T-helper 2 cell treated with Interferon-gamma antibody and Interleukin-4, amounts not matched to agents 5 μg/mL and 100 μg/mL, for 36 hours (primary cell): ENCODE measurements at regions not wholly inside any gene's neighbourhood (a gene's known extent, or its start where the extent isn't known, plus 50 kb on each side); places are given as distances from the start of the nearest gene placed in this dataset.

Source experiments
- DNase-seq: peaks from one replicate; pipeline ENCODE4 v3.0.0; 2021; ENCODE audit warnings: low spot score
- H3K27ac Mint-ChIP-seq: one replicate; pipeline ENCODE4 v1.8.0; 2021; ENCODE audit warnings: mild to moderate bottlenecking, mixed read lengths
- H3K27me3 Mint-ChIP-seq: one replicate; pipeline ENCODE4 v1.8.0; 2021; ENCODE audit warnings: low read depth, mixed read lengths
- H3K36me3 Mint-ChIP-seq: one replicate; pipeline ENCODE4 v1.8.0; 2021; ENCODE audit warnings: low read depth, mixed read lengths
- H3K4me1 Mint-ChIP-seq: one replicate; pipeline ENCODE4 v1.8.0; 2021; ENCODE audit warnings: low read depth, mixed read lengths
- H3K4me3 Mint-ChIP-seq: one replicate; pipeline ENCODE4 v1.8.0; 2022; ENCODE audit warnings: mild to moderate bottlenecking, moderate library complexity, mixed read lengths
- H3K9me3 Mint-ChIP-seq: one replicate; pipeline ENCODE4 v1.8.0; 2021; ENCODE audit warnings: mixed read lengths

DNA sequence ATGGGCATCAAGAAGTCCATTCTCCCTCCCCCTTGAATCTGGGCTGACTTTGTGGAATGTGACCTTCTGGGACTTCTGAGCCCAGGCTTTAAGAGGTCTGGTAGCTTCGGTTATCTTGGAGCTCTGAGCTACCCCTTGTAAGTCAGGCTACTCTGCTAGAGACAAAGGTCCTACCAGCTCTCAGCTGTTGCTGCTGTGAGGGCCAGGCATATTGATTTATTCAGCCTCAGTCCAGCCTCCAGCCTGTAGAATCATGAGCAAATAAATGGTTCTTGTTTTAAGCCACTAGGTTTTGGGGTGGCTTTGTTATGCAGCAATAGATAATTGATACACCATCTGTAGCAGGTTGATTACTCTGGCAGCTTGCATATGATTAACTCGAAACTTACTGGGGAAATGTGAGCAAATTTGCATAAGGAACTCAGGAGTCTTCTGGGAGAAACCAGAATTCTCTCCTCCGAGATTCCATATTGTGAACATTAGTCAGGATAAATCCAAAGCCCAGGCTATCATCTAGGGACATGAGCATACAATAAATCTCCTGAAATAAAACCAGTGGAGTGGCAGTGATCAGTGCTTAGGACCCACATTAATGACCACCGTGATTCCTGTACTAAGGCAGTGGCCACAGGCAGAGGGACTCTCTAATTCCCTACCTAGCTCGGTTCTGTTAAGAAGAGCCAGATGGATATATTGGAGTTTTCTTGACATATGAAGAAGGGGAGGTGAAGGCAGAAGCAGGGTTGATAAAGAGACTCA, 336.1 kb downstream of the CDC5L start:
- H3K36me3 Mint-ChIP-seq, result no peaks in the 10 kb centered on the region
- H3K4me3 Mint-ChIP-seq, result no peak overlapping the region
- no peaks in the 10 kb centered on the region for H3K9me3 Mint-ChIP-seq
- no peaks in the 10 kb centered on the region for H3K4me1 Mint-ChIP-seq
- H3K27me3 Mint-ChIP-seq, result peaks cover 6% of the 10 kb centered on the region
- DNase-seq, result no peak
- no peak overlapping the region for H3K27ac Mint-ChIP-seq

DNA sequence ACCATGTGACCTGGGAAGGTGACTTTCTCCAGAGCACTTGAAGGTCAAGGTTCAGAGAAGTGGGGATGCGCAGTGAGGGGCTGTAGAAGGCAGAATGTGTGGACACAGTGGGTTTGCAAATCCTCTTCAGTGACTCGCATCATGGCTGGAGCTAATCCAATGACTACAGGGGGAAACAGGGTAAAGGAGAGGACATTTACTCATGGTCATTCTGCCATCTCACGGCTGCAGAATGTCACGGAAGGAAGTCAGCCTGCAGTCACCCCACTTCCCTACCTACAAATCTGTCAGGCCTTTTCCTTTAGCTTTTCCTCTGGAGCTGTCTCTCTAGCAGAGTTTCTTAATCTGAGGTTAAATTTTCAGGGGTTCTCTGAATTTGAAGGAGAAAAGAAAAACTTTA, 337.6 kb downstream of the CDC5L start:
- Mint-ChIP-seq H3K9me3 (no peaks in the 10 kb centered on the region), H3K27me3 (peaks cover 2% of the 10 kb centered on the region), H3K4me3 (no peak overlapping the region), H3K27ac (no peak overlapping the region), H3K36me3 (no peaks in the 10 kb centered on the region), H3K4me1 (no peaks in the 10 kb centered on the region)
- no peak for DNase-seq

DNA sequence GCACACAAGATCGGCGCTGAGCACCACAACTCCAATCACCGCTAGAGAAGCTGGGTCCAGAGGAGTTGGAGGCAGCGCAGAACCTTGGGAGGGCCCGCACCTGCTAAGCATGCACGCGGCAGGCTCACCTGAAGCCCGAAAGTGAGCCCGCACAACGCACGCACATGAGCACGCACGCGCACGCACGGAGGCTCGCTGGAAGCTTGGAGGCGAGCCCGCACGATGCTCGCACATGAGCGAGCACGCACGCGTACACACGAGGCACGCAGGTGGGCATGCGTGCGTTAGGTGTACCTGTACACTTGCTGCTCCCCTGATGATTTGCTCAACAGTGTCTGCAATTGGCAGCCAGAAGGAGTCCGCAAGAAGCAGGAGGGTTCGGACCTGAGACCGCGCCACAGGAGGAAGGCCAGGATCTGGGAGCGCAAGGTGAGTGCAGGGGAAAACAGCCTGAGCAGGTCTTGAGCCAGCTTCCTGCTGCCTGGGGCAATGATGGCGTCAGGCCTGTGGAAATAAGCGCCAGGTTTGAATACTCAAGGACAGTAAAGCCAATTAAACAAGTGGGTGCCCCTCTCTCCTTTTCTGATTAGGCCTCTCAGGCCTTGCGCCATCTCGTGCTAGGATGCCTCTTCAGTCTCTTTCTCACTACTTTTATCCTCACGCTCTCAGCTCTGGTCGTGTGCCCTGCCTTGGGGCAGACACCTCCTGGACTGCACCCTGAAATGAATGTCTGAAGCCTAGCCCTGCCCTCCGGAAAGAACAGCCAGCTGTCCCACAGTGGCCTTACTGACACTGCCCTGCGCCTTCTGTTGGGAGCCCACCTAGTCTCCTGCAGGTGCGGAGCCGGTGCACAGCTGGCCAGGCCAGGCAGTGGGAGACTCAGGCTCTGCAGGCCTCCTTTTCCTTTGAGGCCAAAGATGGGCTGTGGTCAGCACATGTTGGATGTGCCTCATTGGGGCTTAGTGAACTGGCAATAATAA, 340.4 kb downstream of the CDC5L start:
- peaks cover 2% of the 10 kb centered on the region for H3K27me3 Mint-ChIP-seq
- no peak for DNase-seq
- no peak overlapping the region for H3K4me3 Mint-ChIP-seq
- H3K9me3 Mint-ChIP-seq, result no peaks in the 10 kb centered on the region
- H3K4me1 Mint-ChIP-seq, result no peaks in the 10 kb centered on the region
- H3K27ac Mint-ChIP-seq, result no peak overlapping the region
- no peaks in the 10 kb centered on the region for H3K36me3 Mint-ChIP-seq

DNA sequence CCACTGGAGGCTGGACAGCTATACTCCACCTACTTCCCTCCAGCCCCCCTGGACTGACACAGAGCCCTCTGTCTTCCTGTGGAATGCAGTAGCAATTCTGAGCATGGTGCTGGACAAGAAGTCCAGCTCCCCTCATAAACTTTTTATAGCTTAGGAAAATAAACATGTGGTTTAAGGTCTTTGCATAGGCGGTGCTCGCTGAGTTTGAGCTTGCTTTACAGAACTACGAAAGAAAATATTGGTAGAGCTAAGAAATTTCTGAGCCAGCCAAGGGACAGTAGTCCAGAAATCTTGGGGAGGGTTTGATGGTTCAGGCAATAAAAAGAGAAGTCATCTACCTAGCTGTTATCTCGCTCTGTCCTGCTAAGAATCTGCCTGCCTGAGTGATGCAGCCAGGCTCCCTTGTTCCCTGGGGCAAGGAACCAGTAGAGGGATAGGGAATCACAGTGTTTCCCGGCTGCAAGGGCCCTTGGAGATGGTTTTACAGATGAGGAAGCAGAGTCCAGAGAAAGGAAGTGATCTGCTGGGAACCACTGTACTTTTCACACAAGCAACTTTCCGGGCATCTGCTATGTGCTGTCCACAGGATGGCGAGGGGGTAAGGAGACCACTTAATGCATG, 343.4 kb downstream of the CDC5L start:
- no peaks in the 10 kb centered on the region for H3K9me3 Mint-ChIP-seq
- no peak for DNase-seq
- no peaks in the 10 kb centered on the region for H3K4me1 Mint-ChIP-seq
- no peak overlapping the region for H3K27ac Mint-ChIP-seq
- H3K4me3 Mint-ChIP-seq, result no peak overlapping the region
- H3K27me3 Mint-ChIP-seq, result no peaks in the 10 kb centered on the region
- H3K36me3 Mint-ChIP-seq, result no peaks in the 10 kb centered on the region

DNA sequence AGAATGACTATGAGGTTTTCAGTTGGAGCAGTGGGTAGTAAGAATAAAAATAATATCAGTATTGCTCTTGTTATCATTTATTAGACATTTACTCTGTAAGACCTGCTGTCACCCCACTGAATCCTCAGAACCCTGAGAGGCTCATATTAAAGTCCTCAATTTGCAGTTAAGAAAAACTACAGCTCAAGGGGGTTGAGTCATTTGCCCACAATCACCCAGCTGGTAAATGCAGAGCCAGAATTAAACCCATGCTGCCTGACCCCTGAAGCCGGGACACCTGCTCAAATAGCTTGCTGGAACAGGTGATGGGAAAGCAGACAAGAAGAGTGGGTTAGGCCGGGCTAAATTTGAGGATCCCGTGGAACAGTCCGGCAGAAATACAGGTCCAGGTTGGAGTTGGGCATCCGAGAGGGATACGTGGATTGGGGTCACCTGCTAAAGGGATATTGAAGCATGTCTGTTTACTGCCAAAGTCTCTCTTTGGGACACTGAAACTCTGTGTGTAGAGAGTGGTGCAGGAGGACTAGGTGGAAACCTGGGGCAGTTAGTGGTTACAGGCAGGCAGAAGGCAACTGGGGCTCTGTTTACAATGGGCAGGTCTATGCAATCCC, 344.1 kb downstream of the CDC5L start:
- Mint-ChIP-seq H3K27ac (no peak overlapping the region), H3K9me3 (no peaks in the 10 kb centered on the region), H3K4me1 (no peaks in the 10 kb centered on the region), H3K27me3 (no peaks in the 10 kb centered on the region), H3K36me3 (no peaks in the 10 kb centered on the region), H3K4me3 (no peak overlapping the region)
- no peak for DNase-seq

DNA sequence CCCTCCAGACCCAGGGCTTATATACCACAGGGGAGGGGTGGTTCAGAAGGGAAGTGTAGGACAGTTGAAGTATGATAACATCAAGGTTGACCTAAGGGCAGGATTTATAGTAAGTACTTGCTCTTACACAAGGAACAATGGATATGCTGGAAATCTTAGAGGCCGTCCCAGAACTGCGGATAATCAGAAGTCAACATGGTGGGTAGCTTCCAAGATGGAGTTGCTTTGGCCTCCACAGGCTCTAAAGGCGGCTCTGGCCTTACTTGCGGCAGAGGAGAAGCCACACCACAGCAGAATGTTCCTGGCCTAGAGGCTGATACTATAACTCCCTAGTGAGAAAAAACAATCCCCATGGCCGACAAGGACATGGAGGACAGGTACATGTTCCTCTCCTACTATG, 344.7 kb downstream of the CDC5L start:
- Mint-ChIP-seq H3K36me3 (no peaks in the 10 kb centered on the region), H3K4me1 (no peaks in the 10 kb centered on the region), H3K27ac (no peak overlapping the region)

DNA sequence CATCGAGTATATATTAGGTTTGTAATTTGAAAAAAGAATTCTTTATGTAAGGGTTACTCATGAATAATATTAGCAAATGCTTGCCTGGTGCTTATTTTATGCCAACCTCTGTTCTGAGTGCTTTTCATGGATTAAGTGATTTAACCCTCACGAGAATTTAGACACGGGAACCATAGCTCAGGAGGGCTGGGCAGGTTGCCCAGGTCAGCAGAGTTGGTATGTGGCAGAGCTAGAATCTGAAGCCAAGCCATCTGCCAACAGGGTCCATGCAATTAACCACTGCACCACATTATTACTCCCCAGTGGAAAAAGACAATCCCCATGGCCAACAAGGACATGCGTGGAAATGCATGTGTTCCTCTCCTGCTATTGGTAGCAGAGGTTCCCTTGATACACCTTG, 345.6 kb downstream of the CDC5L start:
- H3K9me3 Mint-ChIP-seq, result no peaks in the 10 kb centered on the region
- no peaks in the 10 kb centered on the region for H3K4me1 Mint-ChIP-seq
- no peak overlapping the region for H3K4me3 Mint-ChIP-seq
- H3K27me3 Mint-ChIP-seq, result no peaks in the 10 kb centered on the region
- H3K36me3 Mint-ChIP-seq, result no peaks in the 10 kb centered on the region
- no peak for DNase-seq
- no peak overlapping the region for H3K27ac Mint-ChIP-seq

More for the DNA sequence above, 344.7 kb downstream of the CDC5L start:
- no peak for DNase-seq
- no peaks in the 10 kb centered on the region for H3K9me3 Mint-ChIP-seq
- H3K4me3 Mint-ChIP-seq, result no peak overlapping the region
- H3K27me3 Mint-ChIP-seq, result no peaks in the 10 kb centered on the region

DNA sequence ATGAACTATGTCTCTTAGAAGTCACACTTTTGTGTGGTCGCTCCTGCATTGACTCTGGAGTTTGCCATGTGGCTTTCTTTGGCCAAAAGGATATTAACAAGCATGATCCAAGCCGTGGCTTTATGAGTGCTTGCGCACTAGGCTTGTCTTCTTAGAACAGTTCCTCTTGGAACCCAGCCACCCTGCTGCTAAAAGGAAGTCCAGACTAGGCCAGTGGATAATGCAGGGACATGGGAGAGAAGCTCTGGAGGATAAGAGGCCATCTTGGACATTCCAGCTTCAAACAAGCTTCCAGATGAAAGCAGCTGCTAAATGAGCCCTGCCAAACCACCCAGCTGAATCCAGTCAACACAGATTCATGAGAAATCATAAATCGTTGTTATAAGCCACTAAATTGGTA, 346.4 kb downstream of the CDC5L start:
- H3K4me1 Mint-ChIP-seq, result no peaks in the 10 kb centered on the region
- no peak for DNase-seq
- no peaks in the 10 kb centered on the region for H3K36me3 Mint-ChIP-seq
- no peaks in the 10 kb centered on the region for H3K9me3 Mint-ChIP-seq
- no peak overlapping the region for H3K27ac Mint-ChIP-seq
- no peak overlapping the region for H3K4me3 Mint-ChIP-seq
- H3K27me3 Mint-ChIP-seq, result no peaks in the 10 kb centered on the region

DNA sequence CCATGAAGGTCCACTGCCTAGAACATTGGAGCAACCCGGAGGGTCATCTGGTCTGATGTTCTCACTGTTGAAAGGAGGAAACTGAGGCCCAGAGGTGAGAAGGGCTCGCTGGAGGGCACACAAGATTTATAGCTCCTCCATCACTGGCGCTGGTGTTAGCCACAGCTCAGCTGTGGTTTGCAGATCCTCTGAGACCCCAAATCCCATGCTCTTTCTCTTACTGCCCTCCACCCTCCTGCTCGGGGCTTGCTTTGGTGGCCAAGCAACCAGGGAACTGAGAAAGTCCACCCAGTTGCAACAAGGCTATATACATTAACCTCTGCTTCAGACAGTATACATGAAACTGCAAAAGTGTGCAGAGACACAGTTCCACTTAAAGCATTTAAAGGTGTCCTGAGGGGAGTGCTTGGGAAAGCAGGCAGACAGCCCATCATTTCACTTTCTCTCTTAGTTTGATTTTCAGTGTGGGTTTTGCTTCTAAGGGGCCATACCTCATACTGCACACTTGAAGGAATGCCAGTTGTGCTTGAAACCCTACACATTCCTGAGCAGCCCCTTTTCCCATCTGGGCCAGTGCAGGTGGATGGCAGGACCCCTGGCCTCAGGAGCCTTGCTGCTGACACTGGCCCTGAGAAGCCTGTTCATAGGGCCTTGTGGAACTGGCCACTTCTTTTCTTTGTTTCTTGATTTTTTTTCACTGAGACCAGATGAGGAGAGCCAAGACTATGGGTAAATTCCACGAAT, 347.6 kb downstream of the CDC5L start:
- H3K27me3 Mint-ChIP-seq, result no peaks in the 10 kb centered on the region

DNA sequence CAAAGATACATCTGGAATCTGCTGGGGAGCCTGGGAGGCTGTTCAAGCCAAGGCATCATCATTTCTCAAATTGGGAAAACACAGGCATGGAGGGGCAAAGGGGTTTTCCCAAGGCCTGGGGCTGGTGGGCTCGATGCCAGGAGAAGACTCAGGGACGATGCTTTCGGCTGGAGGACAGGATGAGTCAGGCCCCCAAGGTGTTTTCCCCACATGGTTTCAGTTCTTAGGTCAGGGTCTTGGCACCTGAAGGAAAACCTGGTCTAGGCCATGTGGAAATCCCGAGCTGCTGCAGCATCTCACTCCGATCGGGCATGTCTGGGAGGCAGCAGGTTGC, 348.1 kb downstream of the CDC5L start:
- H3K4me3 Mint-ChIP-seq, result no peak overlapping the region
- H3K27me3 Mint-ChIP-seq, result no peaks in the 10 kb centered on the region
- no peaks in the 10 kb centered on the region for H3K9me3 Mint-ChIP-seq
- H3K27ac Mint-ChIP-seq, result no peak overlapping the region
- H3K4me1 Mint-ChIP-seq, result no peaks in the 10 kb centered on the region
- DNase-seq, result no peak
- H3K36me3 Mint-ChIP-seq, result no peaks in the 10 kb centered on the region

More for the DNA sequence above, 347.6 kb downstream of the CDC5L start:
- DNase-seq, result no peak
- no peaks in the 10 kb centered on the region for H3K36me3 Mint-ChIP-seq
- no peaks in the 10 kb centered on the region for H3K4me1 Mint-ChIP-seq
- no peaks in the 10 kb centered on the region for H3K9me3 Mint-ChIP-seq
- no peak overlapping the region for H3K4me3 Mint-ChIP-seq
- no peak overlapping the region for H3K27ac Mint-ChIP-seq

DNA sequence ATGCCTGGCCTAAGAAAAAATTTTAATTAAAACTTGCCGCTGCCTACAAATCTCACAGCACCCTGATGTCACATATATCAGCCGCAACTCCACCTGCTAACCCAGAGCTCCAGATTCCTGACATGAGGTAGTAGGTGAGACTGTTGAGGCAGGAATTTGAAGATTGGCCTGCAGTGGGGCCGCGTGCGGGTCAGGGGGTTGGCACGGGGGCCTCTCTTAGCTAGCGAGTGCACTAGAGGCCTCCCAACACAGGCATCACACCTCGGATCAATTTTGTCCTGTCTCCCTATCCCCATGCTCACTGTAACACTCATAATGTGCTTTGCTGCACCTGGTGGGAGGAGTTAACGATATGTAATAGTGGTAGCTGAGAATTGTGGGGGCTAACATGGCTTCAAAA, 349.8 kb downstream of the CDC5L start:
- no peaks in the 10 kb centered on the region for H3K9me3 Mint-ChIP-seq
- H3K4me3 Mint-ChIP-seq, result no peak overlapping the region
- H3K4me1 Mint-ChIP-seq, result no peaks in the 10 kb centered on the region
- H3K27me3 Mint-ChIP-seq, result peaks cover 5% of the 10 kb centered on the region
- no peak overlapping the region for H3K27ac Mint-ChIP-seq
- DNase-seq, result no peak
- no peaks in the 10 kb centered on the region for H3K36me3 Mint-ChIP-seq

DNA sequence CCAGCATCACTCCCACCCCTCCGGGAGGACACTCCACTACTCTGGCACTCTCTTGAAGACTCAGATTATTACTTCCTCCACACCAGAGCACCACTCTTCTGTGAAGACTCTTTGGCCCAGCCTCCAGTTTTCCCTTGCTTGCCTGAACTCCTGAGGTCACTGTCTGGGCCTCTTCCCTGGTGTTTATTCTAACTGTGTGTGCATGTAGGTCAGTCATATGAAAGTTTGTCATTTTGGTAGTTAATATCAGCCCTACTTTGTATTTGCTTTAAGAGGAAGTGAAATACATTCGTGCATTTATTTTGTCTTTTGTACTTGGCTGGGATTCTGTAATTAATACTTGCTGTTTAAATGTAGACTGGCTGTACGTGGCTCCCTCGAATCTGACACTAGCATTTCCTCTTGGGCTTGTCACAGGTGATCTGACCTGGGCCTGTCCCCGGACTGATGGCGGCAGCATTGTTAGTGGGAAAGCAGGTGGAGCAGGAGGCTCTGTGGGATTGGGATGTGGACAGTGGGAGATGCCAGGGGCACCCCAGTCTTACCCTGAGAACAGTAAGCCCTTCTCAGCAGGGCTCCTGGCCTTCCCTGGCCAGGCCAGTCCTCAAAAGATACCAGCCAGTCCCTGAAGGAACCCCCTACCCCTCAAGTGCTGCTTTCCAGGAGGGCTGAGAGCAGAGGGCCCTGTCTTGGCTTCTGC, 350.5 kb downstream of the CDC5L start:
- H3K36me3 Mint-ChIP-seq, result no peaks in the 10 kb centered on the region
- H3K27me3 Mint-ChIP-seq, result peaks cover 5% of the 10 kb centered on the region
- no peaks in the 10 kb centered on the region for H3K4me1 Mint-ChIP-seq
- no peak for DNase-seq
- no peak overlapping the region for H3K4me3 Mint-ChIP-seq
- H3K9me3 Mint-ChIP-seq, result no peaks in the 10 kb centered on the region
- no peak overlapping the region for H3K27ac Mint-ChIP-seq

DNA sequence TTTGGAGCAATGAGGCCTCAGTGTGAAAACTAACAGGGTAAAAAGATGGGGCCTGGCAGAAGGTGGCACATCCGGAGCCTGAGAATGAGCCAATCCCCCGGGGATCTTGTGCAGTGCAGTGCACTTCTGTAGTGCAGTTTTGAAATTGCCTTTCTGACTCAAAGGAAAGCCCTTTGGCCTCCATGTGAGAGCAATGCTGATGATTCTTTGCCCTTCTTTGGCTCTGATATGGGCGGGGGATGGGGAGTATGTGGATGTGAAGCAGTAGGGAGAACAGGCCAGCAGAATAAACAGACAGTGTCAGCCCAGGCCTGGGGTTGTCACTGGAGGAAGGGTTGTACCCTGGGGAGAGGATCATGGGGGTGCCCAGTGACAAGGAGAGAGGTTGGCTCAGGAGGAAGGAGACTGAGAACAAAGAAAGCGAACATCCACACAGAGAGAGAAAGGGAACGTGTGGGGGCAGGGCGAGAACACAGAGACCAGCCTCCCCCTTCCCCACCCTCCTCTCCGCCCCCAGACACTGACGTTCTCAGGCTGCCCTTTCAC, 351.2 kb downstream of the CDC5L start:
- no peaks in the 10 kb centered on the region for H3K9me3 Mint-ChIP-seq
- H3K4me3 Mint-ChIP-seq, result no peak overlapping the region
- DNase-seq, result no peak
- H3K27me3 Mint-ChIP-seq, result peaks cover 5% of the 10 kb centered on the region
- no peak overlapping the region for H3K27ac Mint-ChIP-seq
- no peaks in the 10 kb centered on the region for H3K36me3 Mint-ChIP-seq
- no peaks in the 10 kb centered on the region for H3K4me1 Mint-ChIP-seq
